Hepatocyte (in vitro differentiated cells): ENCODE measurements at regions not wholly inside any gene's neighbourhood (a gene's known extent, or its start where the extent isn't known, plus 50 kb on each side); places are given as distances from the start of the nearest gene placed in this dataset.

Source experiments
- DNase-seq: peaks from one replicate; pipeline ENCODE4 v3.0.0-alpha.2; 2016; ENCODE audit warnings: low spot score
- H2AFZ ChIP-seq: fragments of 200-600 bp; sonication (generic); 2 replicates; pipeline ENCODE4 v1.6.0; 2016; ENCODE audit warnings: antibody characterized with exemption, mild to moderate bottlenecking
- H3K27ac ChIP-seq: fragments of 200-600 bp; sonication (generic); 2 replicates; pipeline ENCODE4 v1.5.1; 2016; ENCODE audit warnings: mild to moderate bottlenecking
- H3K27me3 ChIP-seq: fragments of 200-600 bp; sonication (generic); 2 replicates; pipeline ENCODE4 v1.6.1; 2016
- H3K36me3 ChIP-seq: fragments of 200-600 bp; sonication (generic); replicated peaks from 2 replicates; pipeline ENCODE4 v1.5.1; 2016; ENCODE audit warnings: low read depth; ENCODE audit not compliant: insufficient read depth
- H3K4me1 ChIP-seq: fragments of 200-600 bp; sonication (generic); 2 replicates; pipeline ENCODE4 v1.5.1; 2016; ENCODE audit warnings: mild to moderate bottlenecking, moderate library complexity; ENCODE audit not compliant: insufficient read depth
- H3K4me2 ChIP-seq: fragments of 200-600 bp; sonication (generic); 2 replicates; pipeline ENCODE4 v1.6.0; 2016
- H3K4me3 ChIP-seq: fragments of 200-600 bp; sonication (generic); 2 replicates; pipeline ENCODE4 v1.5.1; 2016; ENCODE audit warnings: mild to moderate bottlenecking
- H3K79me2 ChIP-seq: fragments of 200-600 bp; sonication (generic); 2 replicates; pipeline ENCODE4 v1.6.0; 2017; ENCODE audit warnings: mild to moderate bottlenecking
- H3K9me2 ChIP-seq: fragments of 200-600 bp; sonication (generic); replicated peaks from 2 replicates; pipeline ENCODE4 v1.6.0; 2017; ENCODE audit warnings: mild to moderate bottlenecking; ENCODE audit not compliant: insufficient read depth
- H3K9me3 ChIP-seq: fragments of 200-600 bp; sonication (generic); 2 replicates; pipeline ENCODE4 v1.5.1; 2016; ENCODE audit warnings: low read depth, mild to moderate bottlenecking
- H4K20me1 ChIP-seq: fragments of 200-600 bp; sonication (generic); 2 replicates; pipeline ENCODE4 v1.6.0; 2016; ENCODE audit warnings: mild to moderate bottlenecking; ENCODE audit not compliant: insufficient read depth, poor library complexity, severe bottlenecking
- EZH2 ChIP-seq: fragments of 200-600 bp; sonication (generic); IDR thresholded peaks from 2 replicates; pipeline ENCODE4 v1.6.1; 2016; ENCODE audit warnings: antibody characterized with exemption, mild to moderate bottlenecking, borderline replicate concordance
- EZH2phosphoT487 ChIP-seq: fragments of 200-600 bp; sonication (generic); IDR thresholded peaks from one replicate; pipeline ENCODE4 v1.6.1; 2018; ENCODE audit warnings: antibody characterized with exemption, mild to moderate bottlenecking, low read depth, moderate library complexity; ENCODE audit not compliant: unreplicated experiment, severe bottlenecking
- WGBS: methylation state at CpG from one replicate; pipeline ENCODE4 v1.1.6; 2016; ENCODE audit warnings: low lambda C conversion rate; ENCODE audit errors: missing lambda C conversion rate; 5-methylcytosine and 5-hydroxymethylcytosine counted together
- TF ChIP-seq, protein P1 (sequence below): fragments of 200-600 bp; sonication (generic); IDR thresholded peaks from 2 replicates; pipeline ENCODE4 v1.5.1; 2016; ENCODE audit warnings: antibody characterized with exemption, mild to moderate bottlenecking; ENCODE audit not compliant: poor library complexity

DNA sequence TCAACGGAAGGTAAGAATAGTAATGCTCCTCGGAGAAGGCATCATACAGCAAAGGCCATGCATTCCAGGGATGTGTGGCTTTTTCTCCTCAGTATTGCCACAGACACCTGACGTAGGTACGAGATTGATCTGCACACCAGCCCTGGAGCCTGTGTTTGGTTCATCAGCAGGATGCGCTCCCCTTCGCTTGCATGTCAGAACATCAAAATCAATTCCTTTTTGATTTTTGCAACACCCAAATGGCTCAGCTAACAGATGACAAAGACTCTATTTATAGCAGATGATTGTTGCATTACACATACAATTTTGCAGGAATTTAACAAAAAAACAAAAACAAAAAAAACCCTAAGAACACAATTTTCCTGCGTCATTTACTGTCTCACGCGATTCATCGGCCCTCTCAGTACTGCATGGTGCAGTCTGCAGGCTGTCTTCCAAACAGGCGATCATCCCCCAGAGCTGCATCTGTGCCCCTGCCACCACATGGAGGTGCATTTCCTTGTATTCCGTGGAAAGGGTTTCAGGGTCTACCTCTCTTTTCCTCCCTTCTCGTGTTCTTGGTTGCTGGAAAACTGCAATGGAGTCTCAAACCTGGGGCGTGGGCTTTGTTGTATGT, 207.3 kb downstream of the TEX29 start:
- no peak for DNase-seq
- peaks cover 48% of the 10 kb centered on the region for H3K27me3 ChIP-seq
- H4K20me1 ChIP-seq = no peaks in the 10 kb centered on the region
- no peak overlapping the region for H3K4me2 ChIP-seq
- no peaks in the 10 kb centered on the region for H3K79me2 ChIP-seq
- 88% methylated on average over 14 of the region's 14 CpGs for WGBS
- H3K4me3 ChIP-seq = no peak overlapping the region
- no peak overlapping the region for H2AFZ ChIP-seq
- TF ChIP-seq, protein P1, sequence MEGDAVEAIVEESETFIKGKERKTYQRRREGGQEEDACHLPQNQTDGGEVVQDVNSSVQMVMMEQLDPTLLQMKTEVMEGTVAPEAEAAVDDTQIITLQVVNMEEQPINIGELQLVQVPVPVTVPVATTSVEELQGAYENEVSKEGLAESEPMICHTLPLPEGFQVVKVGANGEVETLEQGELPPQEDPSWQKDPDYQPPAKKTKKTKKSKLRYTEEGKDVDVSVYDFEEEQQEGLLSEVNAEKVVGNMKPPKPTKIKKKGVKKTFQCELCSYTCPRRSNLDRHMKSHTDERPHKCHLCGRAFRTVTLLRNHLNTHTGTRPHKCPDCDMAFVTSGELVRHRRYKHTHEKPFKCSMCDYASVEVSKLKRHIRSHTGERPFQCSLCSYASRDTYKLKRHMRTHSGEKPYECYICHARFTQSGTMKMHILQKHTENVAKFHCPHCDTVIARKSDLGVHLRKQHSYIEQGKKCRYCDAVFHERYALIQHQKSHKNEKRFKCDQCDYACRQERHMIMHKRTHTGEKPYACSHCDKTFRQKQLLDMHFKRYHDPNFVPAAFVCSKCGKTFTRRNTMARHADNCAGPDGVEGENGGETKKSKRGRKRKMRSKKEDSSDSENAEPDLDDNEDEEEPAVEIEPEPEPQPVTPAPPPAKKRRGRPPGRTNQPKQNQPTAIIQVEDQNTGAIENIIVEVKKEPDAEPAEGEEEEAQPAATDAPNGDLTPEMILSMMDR = no peak
- no peak overlapping the region for H3K27ac ChIP-seq
- no peaks in the 10 kb centered on the region for H3K4me1 ChIP-seq
- H3K36me3 ChIP-seq = no peaks in the 10 kb centered on the region
- no peaks in the 10 kb centered on the region for H3K9me3 ChIP-seq
- no peaks in the 10 kb centered on the region for H3K9me2 ChIP-seq

GRCh38 chr13:111528513-111528912, 208.1 kb downstream of the TEX29 start:
- Histone ChIP-seq H3K4me1 (no peaks in the 10 kb centered on the region), H3K27ac (no peak overlapping the region), H3K79me2 (no peaks in the 10 kb centered on the region), H3K4me3 (no peak overlapping the region), H2AFZ (no peak overlapping the region), H3K4me2 (no peak overlapping the region), H4K20me1 (no peaks in the 10 kb centered on the region), H3K9me2 (no peaks in the 10 kb centered on the region), H3K9me3 (no peaks in the 10 kb centered on the region), H3K27me3 (peaks cover 55% of the 10 kb centered on the region), H3K36me3 (no peaks in the 10 kb centered on the region)
- no peak for DNase-seq
- 93% methylated on average over 3 of the region's 3 CpGs for WGBS
- no peak for TF ChIP-seq EZH2phosphoT487
- TF ChIP-seq, protein P1 = no peak
- TF ChIP-seq EZH2 = no peak

DNA sequence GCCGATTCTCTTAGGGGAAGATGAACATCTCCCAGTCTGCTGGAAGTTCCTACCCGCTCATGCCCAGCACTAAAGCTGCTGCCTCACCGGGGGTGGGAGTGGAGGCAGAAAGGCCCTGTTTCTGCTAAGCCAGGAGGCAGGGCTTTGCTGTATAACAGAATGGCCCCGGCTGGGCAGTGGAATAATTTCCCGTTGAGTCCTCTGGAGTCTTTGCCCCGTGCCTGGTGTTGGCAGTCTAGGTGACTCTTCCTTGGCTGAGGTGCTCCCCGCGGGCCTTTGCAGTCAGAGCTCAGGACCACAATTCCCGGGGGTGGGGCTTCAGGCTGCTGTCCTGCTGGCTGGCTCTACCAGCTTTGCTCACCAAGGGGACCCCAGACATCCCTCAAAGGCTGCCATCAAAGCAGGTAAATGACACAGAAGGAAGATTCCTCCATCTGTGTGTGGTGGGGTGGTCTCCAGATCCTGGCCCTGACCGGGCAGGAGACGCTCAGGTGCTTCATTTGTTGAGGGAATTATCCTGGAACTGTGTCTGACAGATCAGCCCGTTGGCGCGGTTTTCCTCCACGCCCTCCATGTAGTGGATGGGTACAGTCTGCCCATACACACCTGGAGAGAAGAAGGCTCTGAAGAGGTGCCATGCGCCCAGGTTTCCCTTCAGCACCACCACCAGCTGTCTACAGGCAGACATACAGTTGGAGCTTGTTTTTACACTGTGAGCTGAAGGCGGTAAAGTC, 209.9 kb downstream of the TEX29 start:
- Histone ChIP-seq H3K27me3 (peaks cover 73% of the 10 kb centered on the region), H3K9me3 (no peaks in the 10 kb centered on the region), H3K9me2 (no peaks in the 10 kb centered on the region), H3K4me3 (no peak overlapping the region), H3K4me1 (no peaks in the 10 kb centered on the region), H3K36me3 (no peaks in the 10 kb centered on the region), H3K27ac (no peak overlapping the region), H4K20me1 (no peaks in the 10 kb centered on the region), H3K79me2 (no peaks in the 10 kb centered on the region), H2AFZ (no peak overlapping the region), H3K4me2 (no peak overlapping the region)
- TF ChIP-seq, protein P1 = no peak
- TF ChIP-seq EZH2 (no peak), EZH2phosphoT487 (no peak)
- 88% methylated on average over 17 of the region's 17 CpGs for WGBS
- no peak for DNase-seq
